K562 (cell line): ENCODE measurements at regions not wholly inside any gene's neighbourhood (a gene's known extent, or its start where the extent isn't known, plus 50 kb on each side); places are given as distances from the start of the nearest gene placed in this dataset.

Experiments
- CTCF ChIP-seq, 3 experiments: IDR thresholded peaks in 2 of 3; conservative IDR thresholded peaks in 1 of 3; 2 replicates each; pipeline ENCODE4 v1.5.1; 2011 to 2012; ENCODE audit warnings: low read length in 3 of 3, mild to moderate bottlenecking in 3 of 3, control low read depth in 2 of 3, improper control_type of control experiment in 1 of 3, inconsistent platforms in 1 of 3, low read depth in 1 of 3, mixed read lengths in 1 of 3, moderate library complexity in 1 of 3; ENCODE audit not compliant: insufficient read depth in 2 of 3
- NFRKB ChIP-seq: fragments of 450-650 bp; IDR thresholded peaks from 2 replicates; pipeline ENCODE4 v1.6.1; 2016; ENCODE audit warnings: low read depth

DNA sequence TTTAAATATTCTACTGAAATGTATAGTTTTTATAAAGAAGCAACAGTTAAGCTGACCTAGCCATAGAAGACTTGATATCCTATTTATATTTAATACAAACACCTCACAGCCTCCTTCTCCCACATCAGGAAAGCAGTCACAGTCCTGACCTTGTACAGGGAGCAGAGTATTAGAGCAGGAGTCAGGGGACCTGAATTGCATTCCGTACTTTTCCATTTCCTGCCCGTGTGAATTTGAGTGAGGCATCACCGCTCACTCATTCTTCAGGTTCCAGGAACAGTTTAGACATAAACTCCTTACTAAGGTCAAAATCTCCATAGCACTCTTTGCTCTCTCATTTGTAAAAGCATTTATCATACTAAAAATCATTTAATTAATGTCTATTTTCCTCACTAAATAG, 482.5 kb upstream of the FAT3 start:
- TF ChIP-seq CTCF (IDR thresholded peaks at IDR 0.05 in 2 of 3, conservative IDR thresholded peaks at IDR 0.05 in 1 of 3; ENCODE audit: insufficient read depth in 2 of 3, low read depth in 1 of 3, low read length in 3 of 3): no peak
- no peak for TF ChIP-seq NFRKB
